DOHH2 (cell line): ENCODE measurements at regions not wholly inside any gene's neighbourhood (a gene's known extent, or its start where the extent isn't known, plus 50 kb on each side); places are given as distances from the start of the nearest gene placed in this dataset.

ENCODE experiments used
- H3F3A ChIP-seq: fragments of 200-600 bp; sonication (generic), shearing (Covaris generic); 2 replicates; pipeline ENCODE4 v1.6.0; 2016; ENCODE audit warnings: antibody characterized with exemption, mild to moderate bottlenecking; ENCODE audit not compliant: control insufficient read depth, insufficient read depth
- H3K27ac ChIP-seq: fragments of 200-600 bp; sonication (generic); 2 replicates; pipeline ENCODE4 v1.5.1; 2014; ENCODE audit warnings: low read depth, mild to moderate bottlenecking, low read length, moderate library complexity
- H3K27me3 ChIP-seq: fragments of 200-600 bp; sonication (generic); 2 replicates; pipeline ENCODE4 v1.6.1; 2014; ENCODE audit warnings: mild to moderate bottlenecking, low read length, mixed read lengths; ENCODE audit not compliant: control insufficient read depth
- H3K36me3 ChIP-seq: fragments of 200-600 bp; sonication (generic); 2 replicates; pipeline ENCODE4 v1.6.1; 2014; ENCODE audit warnings: mild to moderate bottlenecking, low read length, moderate library complexity, mixed read lengths; ENCODE audit not compliant: control insufficient read depth
- H3K4me1 ChIP-seq: fragments of 200-600 bp; sonication (generic); 2 replicates; pipeline ENCODE4 v1.6.1; 2014; ENCODE audit warnings: mild to moderate bottlenecking, low read length, mixed read lengths; ENCODE audit not compliant: control insufficient read depth
- H3K4me2 ChIP-seq: fragments of 200-600 bp; sonication (generic); 2 replicates; pipeline ENCODE4 v1.6.0; 2014; ENCODE audit warnings: mild to moderate bottlenecking, low read length, moderate library complexity
- H3K4me3 ChIP-seq: fragments of 200-600 bp; sonication (generic); 2 replicates; pipeline ENCODE4 v1.5.1; 2014; ENCODE audit warnings: mild to moderate bottlenecking, low read length, mixed read lengths
- H3K79me2 ChIP-seq: fragments of 200-600 bp; sonication (generic); 2 replicates; pipeline ENCODE4 v1.6.1; 2014; ENCODE audit warnings: mild to moderate bottlenecking, low read length, mixed read lengths; ENCODE audit not compliant: control insufficient read depth
- H3K9me2 ChIP-seq: fragments of 200-600 bp; sonication (generic); replicated peaks from 2 replicates; pipeline ENCODE4 v1.6.1; 2014; ENCODE audit warnings: mild to moderate bottlenecking, low read length, mixed read lengths; ENCODE audit not compliant: control insufficient read depth
- H3K9me3 ChIP-seq: fragments of 200-600 bp; sonication (generic); 2 replicates; pipeline ENCODE4 v1.6.1; 2014; ENCODE audit warnings: antibody characterized with exemption, low read length, mixed read lengths; ENCODE audit not compliant: control insufficient read depth, insufficient read depth
- H4K20me1 ChIP-seq: fragments of 200-600 bp; sonication (generic); 2 replicates; pipeline ENCODE4 v1.6.0; 2014; ENCODE audit warnings: low read depth, mild to moderate bottlenecking, antibody characterized with exemption, low read length, moderate library complexity; ENCODE audit not compliant: control insufficient read depth, insufficient read depth
- EZH2phosphoT487 ChIP-seq: fragments of 200-600 bp; sonication (generic); IDR thresholded peaks from 2 replicates; pipeline ENCODE4 v1.6.1; 2017; ENCODE audit warnings: borderline replicate concordance, mild to moderate bottlenecking, antibody characterized with exemption, low read length, moderate library complexity, mixed read lengths
- TF ChIP-seq, protein P1 (sequence below): fragments of 200-600 bp; sonication (generic); IDR thresholded peaks from one replicate; pipeline ENCODE4 v1.5.1; 2014; ENCODE audit warnings: antibody characterized with exemption, mild to moderate bottlenecking, low read depth, low read length; ENCODE audit not compliant: poor library complexity, severe bottlenecking

DNA sequence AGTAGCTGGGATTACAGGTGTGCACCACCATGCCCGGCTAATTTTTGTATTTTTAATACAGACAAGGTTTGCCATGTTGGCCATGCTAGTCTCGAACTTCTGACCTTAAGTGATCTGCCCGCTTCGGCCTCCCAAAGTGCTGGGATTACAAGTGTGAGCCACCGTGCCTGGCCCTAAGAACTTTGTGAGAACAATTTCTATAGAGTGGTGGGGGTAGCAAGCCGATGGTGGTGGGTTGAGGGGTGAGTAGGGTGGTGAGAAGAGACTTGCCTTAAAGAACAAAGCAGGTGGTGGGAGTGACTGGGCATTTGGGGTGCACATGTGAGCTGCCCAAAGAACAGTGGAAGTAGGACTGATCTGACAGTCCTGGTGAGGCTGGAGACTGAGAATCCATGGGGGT, 76.0 kb upstream of the ASB18 start:
- no peaks in the 10 kb centered on the region for H3F3A ChIP-seq
- no peaks in the 10 kb centered on the region for H3K9me3 ChIP-seq
- no peak for TF ChIP-seq EZH2phosphoT487
- TF ChIP-seq, protein P1, sequence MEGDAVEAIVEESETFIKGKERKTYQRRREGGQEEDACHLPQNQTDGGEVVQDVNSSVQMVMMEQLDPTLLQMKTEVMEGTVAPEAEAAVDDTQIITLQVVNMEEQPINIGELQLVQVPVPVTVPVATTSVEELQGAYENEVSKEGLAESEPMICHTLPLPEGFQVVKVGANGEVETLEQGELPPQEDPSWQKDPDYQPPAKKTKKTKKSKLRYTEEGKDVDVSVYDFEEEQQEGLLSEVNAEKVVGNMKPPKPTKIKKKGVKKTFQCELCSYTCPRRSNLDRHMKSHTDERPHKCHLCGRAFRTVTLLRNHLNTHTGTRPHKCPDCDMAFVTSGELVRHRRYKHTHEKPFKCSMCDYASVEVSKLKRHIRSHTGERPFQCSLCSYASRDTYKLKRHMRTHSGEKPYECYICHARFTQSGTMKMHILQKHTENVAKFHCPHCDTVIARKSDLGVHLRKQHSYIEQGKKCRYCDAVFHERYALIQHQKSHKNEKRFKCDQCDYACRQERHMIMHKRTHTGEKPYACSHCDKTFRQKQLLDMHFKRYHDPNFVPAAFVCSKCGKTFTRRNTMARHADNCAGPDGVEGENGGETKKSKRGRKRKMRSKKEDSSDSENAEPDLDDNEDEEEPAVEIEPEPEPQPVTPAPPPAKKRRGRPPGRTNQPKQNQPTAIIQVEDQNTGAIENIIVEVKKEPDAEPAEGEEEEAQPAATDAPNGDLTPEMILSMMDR, result no peak
- H3K9me2 ChIP-seq, result no peaks in the 10 kb centered on the region
- no peaks in the 10 kb centered on the region for H3K79me2 ChIP-seq
- H4K20me1 ChIP-seq, result no peaks in the 10 kb centered on the region
- H3K4me1 ChIP-seq, result no peaks in the 10 kb centered on the region
- H3K4me3 ChIP-seq, result no peak overlapping the region
- H3K36me3 ChIP-seq, result no peaks in the 10 kb centered on the region
- H3K27me3 ChIP-seq, result no peaks in the 10 kb centered on the region
- H3K27ac ChIP-seq, result no peak overlapping the region
- no peak overlapping the region for H3K4me2 ChIP-seq

GRCh38 chr2:236341067-236341466, 76.9 kb upstream of the ASB18 start:
- Histone ChIP-seq H3K27ac (no peak overlapping the region), H3K4me3 (no peak overlapping the region), H4K20me1 (no peaks in the 10 kb centered on the region), H3K9me2 (no peaks in the 10 kb centered on the region), H3K9me3 (no peaks in the 10 kb centered on the region), H3K36me3 (no peaks in the 10 kb centered on the region), H3F3A (no peaks in the 10 kb centered on the region), H3K4me2 (no peak overlapping the region), H3K27me3 (no peaks in the 10 kb centered on the region), H3K4me1 (no peaks in the 10 kb centered on the region), H3K79me2 (no peaks in the 10 kb centered on the region)
- TF ChIP-seq EZH2phosphoT487, result no peak
- TF ChIP-seq, protein P1, result no peak

DNA sequence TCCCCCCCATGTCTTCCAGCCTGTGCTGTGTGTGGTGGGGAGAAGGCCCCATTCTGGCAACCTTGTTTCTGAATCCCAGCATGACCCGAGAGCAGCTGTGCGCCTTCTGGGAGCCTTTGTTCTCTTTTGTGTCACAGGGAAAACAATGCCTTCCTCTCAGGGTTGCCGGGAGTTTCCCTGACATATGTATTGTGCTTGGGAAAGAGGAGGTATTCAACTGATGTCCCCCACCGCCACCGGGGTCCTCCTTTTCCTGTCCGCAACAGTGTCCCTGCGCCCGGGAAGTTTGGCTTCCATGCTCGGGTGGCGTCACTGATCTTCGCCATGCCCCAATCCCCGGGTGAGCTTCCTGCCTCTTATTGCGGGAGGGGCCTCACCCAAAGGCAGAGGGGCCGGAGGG, 77.5 kb upstream of the ASB18 start:
- no peaks in the 10 kb centered on the region for H3K4me1 ChIP-seq
- no peaks in the 10 kb centered on the region for H3K27me3 ChIP-seq
- no peak overlapping the region for H3K27ac ChIP-seq

More for the DNA sequence above, 77.5 kb upstream of the ASB18 start:
- Histone ChIP-seq H4K20me1 (no peaks in the 10 kb centered on the region), H3K79me2 (no peaks in the 10 kb centered on the region), H3K4me2 (no peak overlapping the region), H3K36me3 (no peaks in the 10 kb centered on the region), H3K9me2 (no peaks in the 10 kb centered on the region), H3K9me3 (no peaks in the 10 kb centered on the region), H3K4me3 (no peak overlapping the region), H3F3A (no peaks in the 10 kb centered on the region)
- no peak for TF ChIP-seq EZH2phosphoT487
- TF ChIP-seq, protein P1, result no peak
